GM23338 (cell line): ENCODE measurements at regions not wholly inside any gene's neighbourhood (a gene's known extent, or its start where the extent isn't known, plus 50 kb on each side); places are given as distances from the start of the nearest gene placed in this dataset.

Source experiments
- ATAC-seq: fragments of 200-7000 bp; cut with Tn5 transposase; 3 replicates; pipeline ENCODE4 v1.9.1; 2020
- DNase-seq: peaks from one replicate; pipeline ENCODE4 v3.0.0-alpha.2; 2015; ENCODE audit warnings: low spot score
- H2AFZ ChIP-seq: fragments of 200-600 bp; sonication (generic); 2 replicates; pipeline ENCODE4 v1.8.0; 2016; ENCODE audit warnings: antibody characterized with exemption, mild to moderate bottlenecking, moderate library complexity
- H3F3A ChIP-seq: fragments of 200-600 bp; sonication (generic); replicated peaks from 2 replicates; pipeline ENCODE4 v1.8.0; 2017; ENCODE audit warnings: antibody characterized with exemption, mixed run types, low read depth
- H3K27ac ChIP-seq: fragments of 200-600 bp; sonication (generic); 2 replicates; pipeline ENCODE4 v1.6.1; 2016; ENCODE audit warnings: low read depth
- H3K27me3 ChIP-seq: fragments of 200-600 bp; sonication (generic); 2 replicates; pipeline ENCODE4 v1.8.0; 2016; ENCODE audit warnings: mild to moderate bottlenecking, mixed run types, moderate library complexity; ENCODE audit not compliant: insufficient read depth
- H3K36me3 ChIP-seq: fragments of 200-600 bp; sonication (generic); 2 replicates; pipeline ENCODE4 v1.8.0; 2016; ENCODE audit warnings: mild to moderate bottlenecking; ENCODE audit not compliant: insufficient read depth
- H3K4me1 ChIP-seq: fragments of 200-600 bp; sonication (generic); 2 replicates; pipeline ENCODE4 v1.8.0; 2016; ENCODE audit warnings: mild to moderate bottlenecking, moderate library complexity; ENCODE audit not compliant: insufficient read depth
- H3K4me2 ChIP-seq: fragments of 200-600 bp; sonication (generic); 2 replicates; pipeline ENCODE4 v1.7.1; 2017; ENCODE audit warnings: mixed run types
- H3K4me3 ChIP-seq: fragments of 200-600 bp; sonication (generic); 2 replicates; pipeline ENCODE4 v1.6.1; 2016; ENCODE audit warnings: mixed run types
- H3K79me2 ChIP-seq: fragments of 200-600 bp; sonication (generic); replicated peaks from 2 replicates; pipeline ENCODE4 v1.8.0; 2017; ENCODE audit warnings: mild to moderate bottlenecking; ENCODE audit not compliant: insufficient read depth
- H3K9me2 ChIP-seq: fragments of 200-600 bp; sonication (generic); 2 replicates; pipeline ENCODE4 v1.8.0; 2017; ENCODE audit not compliant: insufficient read depth
- H4K20me1 ChIP-seq: fragments of 200-600 bp; sonication (generic); replicated peaks from 2 replicates; pipeline ENCODE4 v1.8.0; 2017; ENCODE audit warnings: mild to moderate bottlenecking; ENCODE audit not compliant: insufficient read depth
- H3K27ac Mint-ChIP-seq: 2 replicates; pipeline ENCODE4 v1.8.0; 2020; ENCODE audit warnings: inconsistent platforms, mild to moderate bottlenecking, moderate library complexity, mixed read lengths
- H3K27me3 Mint-ChIP-seq: 3 replicates; pipeline ENCODE4 v1.8.0; 2022; ENCODE audit warnings: low read depth, mild to moderate bottlenecking, moderate library complexity, mixed read lengths, inconsistent platforms; ENCODE audit not compliant: insufficient read depth, poor library complexity
- H3K36me3 Mint-ChIP-seq: 3 replicates; pipeline ENCODE4 v1.8.0; 2021; ENCODE audit warnings: low read depth, mild to moderate bottlenecking, inconsistent platforms, moderate library complexity, mixed read lengths
- H3K4me1 Mint-ChIP-seq: 3 replicates; pipeline ENCODE4 v1.8.0; 2020; ENCODE audit warnings: mild to moderate bottlenecking, inconsistent platforms, mixed read lengths
- H3K4me3 Mint-ChIP-seq: 3 replicates; pipeline ENCODE4 v1.8.0; 2021; ENCODE audit warnings: moderate library complexity, mild to moderate bottlenecking, inconsistent platforms, mixed read lengths
- H3K9me3 Mint-ChIP-seq: 3 replicates; pipeline ENCODE4 v1.8.0; 2020; ENCODE audit warnings: moderate library complexity, mild to moderate bottlenecking, inconsistent platforms, mixed read lengths
- CREB1 ChIP-seq: fragments of 250-450 bp; sonication (Bioruptor Pico); IDR thresholded peaks from 2 replicates; pipeline ENCODE4 v1.5.0; 2020; ENCODE audit warnings: low read depth, mild to moderate bottlenecking, moderate library complexity
- EZH2phosphoT487 ChIP-seq: fragments of 200-600 bp; sonication (generic); IDR thresholded peaks from one replicate; pipeline ENCODE4 v1.8.1; 2018; ENCODE audit warnings: antibody characterized with exemption; ENCODE audit not compliant: unreplicated experiment
- JUNB ChIP-seq: IDR thresholded peaks from one replicate; pipeline ENCODE4 v1.6.1; 2016; ENCODE audit warnings: antibody characterized with exemption; ENCODE audit not compliant: unreplicated experiment
- NANOG ChIP-seq: IDR thresholded peaks from 2 replicates; pipeline ENCODE4 v1.6.1; 2016; ENCODE audit warnings: antibody characterized with exemption, borderline replicate concordance
- POLR2AphosphoS5 ChIP-seq: IDR thresholded peaks from 2 replicates; pipeline ENCODE4 v1.6.1; 2016; ENCODE audit warnings: antibody characterized with exemption, low read depth
- REST ChIP-seq: IDR thresholded peaks from one replicate; pipeline ENCODE4 v1.6.1; 2018; ENCODE audit warnings: antibody characterized with exemption; ENCODE audit not compliant: unreplicated experiment
- ZNF114 ChIP-seq: fragments of 250-450 bp; sonication (Bioruptor Pico); IDR thresholded peaks from 2 replicates; pipeline ENCODE4 v1.5.0; 2020; ENCODE audit warnings: mild to moderate bottlenecking, moderate library complexity
- ZNF462 ChIP-seq: fragments of 250-450 bp; sonication (Bioruptor Pico); IDR thresholded peaks from 2 replicates; pipeline ENCODE4 v1.5.0; 2020; ENCODE audit warnings: mild to moderate bottlenecking, moderate library complexity

DNA sequence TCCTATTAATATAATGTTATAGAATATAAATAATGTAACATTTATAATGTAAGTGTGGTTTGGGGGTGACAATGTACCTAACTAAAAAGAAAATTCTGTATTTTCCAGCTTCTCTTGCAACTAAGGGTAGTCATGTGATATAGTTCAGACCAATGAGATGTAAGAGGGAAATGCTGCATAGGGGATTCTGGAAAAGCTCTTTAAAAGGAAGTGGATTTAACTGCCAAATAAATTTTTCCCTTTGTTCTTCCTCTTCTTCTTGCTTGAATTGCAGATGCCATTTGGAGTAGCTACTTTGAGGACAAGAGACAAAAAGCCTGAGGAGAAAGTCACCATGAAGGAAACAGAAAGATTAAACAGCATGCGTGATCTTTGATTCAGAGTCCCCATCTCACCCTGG is 194.3 kb downstream of the PTEN start (continued):
- TF ChIP-seq ZNF462 (no peak), REST (no peak), POLR2AphosphoS5 (no peak), ZNF114 (CRISPR knock-in tag) (no peak)

DNA sequence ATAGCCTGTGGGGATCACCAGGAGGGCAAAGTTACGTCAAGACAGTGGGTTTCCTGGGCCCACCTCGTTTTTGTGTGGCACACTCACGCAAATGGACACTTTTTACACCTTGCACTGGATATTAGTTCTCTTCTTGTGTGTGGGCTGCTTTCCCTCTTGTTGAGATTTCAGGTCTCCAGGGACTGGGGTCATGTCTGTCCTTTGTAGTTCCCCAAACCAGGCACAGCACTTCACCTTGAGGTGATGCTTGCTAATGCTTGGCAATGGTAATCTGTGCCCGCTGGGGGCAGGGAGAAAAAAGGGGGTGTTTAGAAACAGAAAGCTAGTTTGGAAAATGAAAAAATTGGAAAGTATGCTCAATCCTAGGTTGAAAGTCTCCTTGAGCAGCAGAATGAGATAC is 195.3 kb downstream of the PTEN start:
- H3K27ac Mint-ChIP-seq: no peak overlapping the region

More for the DNA sequence above, 195.3 kb downstream of the PTEN start:
- H3K4me2 ChIP-seq: no peak overlapping the region
- no peaks in the 10 kb centered on the region for H3K36me3 ChIP-seq
- no peaks in the 10 kb centered on the region for H4K20me1 ChIP-seq
- no peak overlapping the region for H2AFZ ChIP-seq
- TF ChIP-seq EZH2phosphoT487 (no peak), JUNB (no peak), NANOG (no peak), CREB1 (CRISPR knock-in tag) (no peak), ZNF114 (CRISPR knock-in tag) (no peak)
- peaks cover 1% of the 10 kb centered on the region for H3K27me3 Mint-ChIP-seq
- H3K27me3 ChIP-seq: no peaks in the 10 kb centered on the region
- DNase-seq (no peak), ATAC-seq (no peak)
- H3K4me3 Mint-ChIP-seq: no peak overlapping the region
- H3K4me1 ChIP-seq: peaks cover 5% of the 10 kb centered on the region; the same call in 1 of the 2 replicates
- peaks cover 4% of the 10 kb centered on the region; the same call in 1 of the 3 replicates for H3K4me1 Mint-ChIP-seq
- H3F3A ChIP-seq: no peaks in the 10 kb centered on the region
- no peak overlapping the region for H3K4me3 ChIP-seq
- peaks cover 19% of the 10 kb centered on the region; the same call in 1 of the 2 replicates for H3K9me2 ChIP-seq
- H3K79me2 ChIP-seq: no peaks in the 10 kb centered on the region
- H3K27ac ChIP-seq: no peak overlapping the region
- H3K9me3 Mint-ChIP-seq: no peaks in the 10 kb centered on the region
- no peaks in the 10 kb centered on the region for H3K36me3 Mint-ChIP-seq
